Nucleus accumbens (tissue), 56 donors: ENCODE measurements at regions not wholly inside any gene's neighbourhood (a gene's known extent, or its start where the extent isn't known, plus 50 kb on each side); places are given as distances from the start of the nearest gene placed in this dataset.

ENCODE experiments used
- DNase-seq, 56 donors: peaks; one replicate each; lab custom pipeline; 2025; lab: John Stamatoyannopoulos, UW

DNA sequence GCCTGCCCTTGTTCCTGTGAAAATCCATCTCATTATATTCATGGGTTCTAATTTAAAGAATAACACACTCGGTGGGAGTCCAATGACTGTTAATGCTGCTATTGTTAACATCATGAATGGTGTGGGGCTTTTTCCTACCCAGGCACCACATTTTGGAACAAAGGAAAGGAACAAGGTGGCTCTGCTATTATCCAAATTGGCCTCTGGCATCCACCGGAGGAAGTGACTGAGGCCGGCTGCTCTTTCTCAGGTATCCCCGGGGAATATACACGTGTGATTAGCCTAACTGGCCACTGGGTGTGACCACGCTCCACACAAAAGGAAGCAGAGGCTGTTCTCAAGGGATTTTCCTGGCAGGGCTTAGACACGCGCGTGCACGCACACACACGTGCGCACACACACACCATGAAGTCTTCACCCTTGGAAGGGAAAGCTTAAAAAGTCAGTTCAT lies 601.2 kb upstream of the ARID1B start:
- peak in 8 of 56 donors; percentile 0 to 19 (median 4) for DNase-seq

DNA sequence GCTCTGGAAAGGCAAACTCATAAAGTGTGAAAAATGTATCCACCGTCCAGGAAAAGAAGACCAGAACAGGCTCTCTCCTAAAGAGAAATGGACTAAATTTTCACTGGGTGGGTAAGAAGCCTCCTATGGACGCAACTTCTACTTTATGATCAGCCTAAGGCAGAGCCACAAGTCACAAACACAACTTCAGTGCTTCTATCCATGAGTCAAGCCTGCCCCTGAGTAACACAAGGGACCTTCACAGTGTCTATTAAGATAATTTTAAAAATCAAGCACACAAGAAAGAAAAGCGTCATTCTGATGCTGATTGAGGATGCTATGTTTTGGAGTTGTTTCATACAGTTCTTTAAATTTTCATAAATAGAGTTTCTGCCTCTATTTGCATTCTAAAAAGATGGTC lies 601.7 kb upstream of the ARID1B start:
- DNase-seq = no peak

- no peak for DNase-seq
Measured at GRCh38 chr6:156174031-156174890, 602.9 kb upstream of the ARID1B start.

- no peak for DNase-seq
Measured at GRCh38 chr6:156169371-156169770, 607.8 kb upstream of the ARID1B start.

- DNase-seq = no peak
Measured at GRCh38 chr6:156167625-156168071, 609.5 kb upstream of the ARID1B start.

DNA sequence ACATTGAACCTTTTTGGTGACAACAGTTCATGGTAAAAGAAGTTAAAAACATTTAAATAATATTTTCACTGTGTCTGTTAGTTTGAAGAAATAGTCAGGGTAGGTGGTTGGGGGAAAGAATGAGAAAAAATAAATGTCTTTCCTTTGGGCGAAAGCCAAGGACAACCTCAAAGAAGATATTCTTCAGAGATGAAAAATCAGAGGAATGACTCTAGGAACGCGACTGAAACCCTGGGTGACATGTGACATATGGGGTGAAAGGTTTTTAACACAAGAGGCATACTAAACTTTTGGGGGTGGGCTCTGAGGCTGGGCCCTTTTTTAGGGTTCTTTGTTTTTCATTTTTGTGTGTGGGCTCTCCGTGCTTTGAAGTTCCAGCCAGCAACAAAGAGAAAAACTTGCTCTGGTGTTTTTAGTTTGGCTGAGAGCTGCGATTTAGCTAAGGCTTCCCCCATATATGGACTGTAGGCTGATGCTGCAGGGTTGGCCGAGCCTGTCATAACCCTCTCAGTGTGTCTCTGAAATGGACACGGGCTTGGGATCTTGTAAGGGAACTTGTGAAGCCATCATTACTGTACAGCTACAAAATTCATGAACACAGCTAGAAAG lies 610.1 kb upstream of the ARID1B start:
- no peak for DNase-seq

DNA sequence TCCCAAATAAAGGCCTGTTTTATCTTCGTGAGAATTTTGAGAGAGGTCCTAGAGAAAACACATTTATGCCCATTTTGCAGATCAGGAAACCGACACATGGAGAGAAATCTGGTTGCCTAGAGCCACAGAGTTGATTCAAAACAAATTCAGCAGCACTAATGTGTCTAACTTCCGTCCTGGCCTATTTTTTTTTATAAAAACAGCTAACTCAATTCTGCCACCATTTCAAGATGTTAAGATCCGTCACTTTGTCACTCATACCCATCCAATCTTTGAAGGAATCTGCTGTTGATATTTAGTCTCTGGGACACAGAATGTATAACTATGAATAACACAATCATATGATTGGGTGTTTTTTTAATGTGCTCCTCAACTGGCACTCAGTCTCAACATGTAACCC lies 611.1 kb upstream of the ARID1B start:
- DNase-seq = no peak

DNA sequence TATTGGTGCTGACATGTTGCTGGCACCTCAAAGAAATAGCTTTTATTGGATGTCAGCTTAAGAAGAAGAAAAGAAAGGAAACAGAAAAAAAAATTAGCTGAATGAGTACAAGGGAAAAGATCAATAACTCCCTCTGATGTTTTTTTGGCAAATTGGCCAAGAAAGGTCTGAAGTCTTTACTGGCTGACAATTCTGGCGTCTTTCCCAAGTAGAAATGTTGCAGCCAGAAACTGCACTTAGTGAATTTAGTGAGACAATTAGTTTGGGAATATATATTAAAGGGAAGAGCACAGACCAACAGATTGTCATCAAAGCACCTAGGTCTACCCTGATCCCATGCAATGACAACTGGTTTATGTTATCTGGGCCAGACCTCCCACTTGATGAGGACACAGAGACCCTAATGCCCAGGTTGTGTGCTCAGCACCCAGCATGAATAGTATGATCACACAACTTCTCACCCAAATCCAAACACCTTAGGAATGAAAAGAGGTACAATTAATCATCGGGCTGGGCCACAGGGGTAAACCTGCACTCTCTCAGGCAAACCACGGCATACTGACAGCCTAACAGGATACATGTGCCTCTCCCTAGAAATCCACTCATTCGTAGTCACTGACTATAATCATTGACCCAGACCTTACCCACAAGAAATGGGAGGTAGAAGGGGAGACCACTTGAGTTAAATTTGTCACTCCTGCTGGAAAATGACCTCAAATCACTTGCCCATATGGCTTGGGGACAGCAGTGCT lies 612.3 kb upstream of the ARID1B start:
- no peak for DNase-seq

- no peak for DNase-seq
Measured at GRCh38 chr6:156163311-156163710, 613.9 kb upstream of the ARID1B start.

DNA sequence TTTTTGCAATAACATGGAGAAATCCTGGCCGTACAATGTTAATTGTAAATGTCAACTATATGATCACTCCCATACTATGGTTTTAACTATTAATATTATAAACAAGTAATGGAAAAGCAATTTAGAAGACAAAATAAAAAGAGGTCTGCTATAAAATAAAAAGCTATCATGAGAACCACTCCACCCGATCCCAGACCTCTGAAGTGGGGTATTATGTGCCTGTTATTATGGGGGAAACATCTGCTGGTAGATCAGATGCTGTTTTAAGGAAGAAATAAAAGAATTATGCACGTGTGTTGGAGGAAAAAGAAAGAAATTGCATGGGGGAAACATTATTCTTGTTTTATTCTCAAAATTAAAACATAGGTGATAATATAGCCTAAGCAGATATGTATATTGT lies 615.7 kb upstream of the ARID1B start:
- DNase-seq = no peak

DNA sequence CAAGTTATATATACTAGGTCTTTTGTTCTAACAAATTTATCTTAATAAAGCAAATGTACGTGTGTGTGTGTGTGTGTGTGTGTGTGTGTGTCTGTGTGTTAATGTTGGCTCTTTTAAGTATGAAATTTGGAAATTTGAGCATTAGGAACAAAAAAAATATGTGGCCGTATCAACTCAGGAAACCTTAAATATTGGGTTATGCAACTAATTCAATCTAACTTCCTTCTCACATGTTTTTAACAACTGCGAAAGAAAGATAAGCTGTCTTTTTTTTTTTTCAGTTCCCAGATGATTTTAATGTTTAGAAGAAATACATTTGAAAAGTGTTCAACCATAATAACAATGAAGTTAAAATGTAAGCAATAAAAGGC lies 616.4 kb upstream of the ARID1B start:
- DNase-seq = no peak

- DNase-seq = no peak
Measured at GRCh38 chr6:156160007-156160794, 617.0 kb upstream of the ARID1B start.

DNA sequence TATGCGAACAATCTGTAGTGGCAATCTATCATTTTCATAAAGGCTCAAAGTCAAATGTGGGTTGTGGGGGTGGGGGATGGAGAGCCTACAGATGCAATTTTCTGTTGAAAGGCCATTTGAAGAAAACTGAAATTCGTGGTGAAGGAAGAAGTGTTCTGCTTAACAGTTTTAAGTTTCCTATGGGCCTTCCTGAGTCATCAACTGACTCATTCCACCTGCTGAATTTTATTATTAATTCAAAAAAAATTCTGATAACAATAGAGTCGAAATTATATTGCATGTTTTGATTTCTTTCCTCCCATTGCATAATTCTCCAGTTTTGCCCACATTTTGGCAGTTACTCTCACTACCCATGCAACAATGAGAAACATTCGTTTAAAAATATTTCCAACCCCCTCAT lies 622.3 kb upstream of the ARID1B start:
- no peak for DNase-seq

GRCh38 chr6:156150391-156150790 lies 626.8 kb upstream of the ARID1B start:
- no peak for DNase-seq

- DNase-seq = no peak
Measured at GRCh38 chr6:156146891-156147290, 630.3 kb upstream of the ARID1B start.

DNA sequence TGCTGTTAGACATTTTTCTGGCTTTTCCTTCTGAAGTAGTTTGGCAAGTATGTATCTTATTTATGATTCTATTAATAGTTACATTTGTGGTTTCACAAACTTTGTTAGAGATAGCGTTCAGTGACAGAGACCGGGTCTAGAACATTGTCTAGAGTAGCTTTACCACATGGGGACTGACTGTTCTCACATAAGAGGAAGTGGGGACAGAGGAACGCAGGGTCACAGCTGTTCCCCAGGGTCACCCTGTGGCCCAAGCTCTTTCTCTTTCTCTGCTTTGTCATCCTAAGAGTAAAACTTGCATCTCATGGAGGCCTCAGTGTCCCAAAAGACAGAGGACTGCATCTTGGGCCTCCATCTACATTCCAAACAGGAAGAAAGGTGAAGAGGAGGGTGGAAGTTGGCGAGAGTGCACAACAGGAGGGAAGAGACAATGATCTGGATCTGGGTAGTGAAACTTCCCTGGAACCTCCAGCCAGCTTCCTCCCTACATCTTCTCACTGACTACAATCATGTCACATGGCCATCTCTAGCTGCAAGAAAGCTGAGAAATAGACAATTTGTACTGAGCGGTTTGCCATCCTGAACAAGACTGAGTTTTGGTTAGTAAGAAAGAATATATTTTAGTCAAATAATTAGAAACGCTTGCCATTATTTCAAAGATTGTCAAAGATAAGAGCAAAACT lies 645.8 kb upstream of the ARID1B start:
- no peak for DNase-seq

GRCh38 chr6:156126535-156126934 lies 650.6 kb upstream of the ARID1B start:
- no peak for DNase-seq

GRCh38 chr6:156125844-156126243 lies 651.3 kb upstream of the ARID1B start:
- DNase-seq = no peak

DNA sequence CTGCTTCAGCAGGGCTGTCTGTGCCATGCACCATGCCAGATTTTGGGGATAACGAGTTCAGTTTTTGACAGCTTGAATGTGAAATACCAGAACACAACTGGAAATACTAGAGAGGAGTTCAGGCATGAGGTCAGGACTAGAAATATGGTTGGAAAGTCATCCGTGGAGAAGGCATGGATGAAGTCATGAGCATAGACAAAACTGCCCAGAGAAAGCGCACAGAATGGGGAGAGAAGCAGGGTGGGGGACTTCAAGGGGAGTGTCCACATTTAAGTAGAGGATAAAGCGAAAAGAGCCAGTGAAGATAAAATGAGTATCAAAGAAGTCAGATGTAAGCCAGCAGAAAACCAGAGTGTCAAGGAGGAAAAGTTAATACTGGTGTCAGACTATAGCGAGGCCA lies 653.4 kb upstream of the ARID1B start:
- DNase-seq = no peak

- DNase-seq = no peak
Measured at GRCh38 chr6:156121973-156122372, 655.2 kb upstream of the ARID1B start.
